Mesenchymal stem cell (in vitro differentiated cells and primary cell): ENCODE measurements at regions not wholly inside any gene's neighbourhood (a gene's known extent, or its start where the extent isn't known, plus 50 kb on each side); places are given as distances from the start of the nearest gene placed in this dataset.

Experiments used
- DNase-seq: peaks from one replicate; pipeline ENCODE4 v3.0.0-alpha.2; 2013
- H2AFZ ChIP-seq: one replicate; pipeline ENCODE4 v1.6.1; 2013; ENCODE audit warnings: low read depth, mild to moderate bottlenecking, control low read depth, inconsistent platforms, low read length, moderate library complexity
- H2AK5ac ChIP-seq: 2 replicates; pipeline ENCODE4 v1.6.1; 2013; ENCODE audit warnings: low read length, moderate library complexity, mild to moderate bottlenecking, inconsistent platforms; ENCODE audit not compliant: severe bottlenecking
- H2BK120ac ChIP-seq: one replicate; pipeline ENCODE4 v1.6.1; 2013; ENCODE audit warnings: low read depth, mild to moderate bottlenecking, inconsistent platforms, low read length, moderate library complexity
- H2BK12ac ChIP-seq, 2 experiments: one replicate each; pipeline ENCODE4 v1.6.1; 2013; ENCODE audit warnings: inconsistent platforms in 2 of 2, low read length in 2 of 2, mild to moderate bottlenecking in 2 of 2, moderate library complexity in 2 of 2, control low read depth in 1 of 2
- H2BK15ac ChIP-seq: one replicate; pipeline ENCODE4 v1.6.1; 2013; ENCODE audit warnings: mild to moderate bottlenecking, low read depth, inconsistent platforms; ENCODE audit not compliant: poor library complexity, severe bottlenecking
- H2BK5ac ChIP-seq: 2 replicates; pipeline ENCODE4 v1.6.1; 2013; ENCODE audit warnings: low read depth, mild to moderate bottlenecking, low read length, control low read depth, inconsistent platforms; ENCODE audit not compliant: poor library complexity, severe bottlenecking
- H3K14ac ChIP-seq, 2 experiments: one replicate each; pipeline ENCODE4 v1.6.1; 2013; ENCODE audit warnings: inconsistent platforms in 2 of 2, low read length in 2 of 2, control low read depth in 1 of 2, mild to moderate bottlenecking in 1 of 2, moderate library complexity in 1 of 2
- H3K18ac ChIP-seq, 2 experiments: one replicate each; pipeline ENCODE4 v1.6.1; 2013; ENCODE audit warnings: inconsistent platforms in 2 of 2, low read length in 2 of 2, control low read depth in 1 of 2, low read depth in 1 of 2, mild to moderate bottlenecking in 1 of 2
- H3K23ac ChIP-seq, 2 experiments: one replicate each; pipeline ENCODE4 v1.6.1; 2013; ENCODE audit warnings: inconsistent platforms in 2 of 2, low read length in 2 of 2, mild to moderate bottlenecking in 2 of 2, moderate library complexity in 2 of 2, control low read depth in 1 of 2
- H3K27ac ChIP-seq: 2 replicates; pipeline ENCODE4 v1.5.1; 2013; ENCODE audit warnings: mild to moderate bottlenecking, moderate library complexity, low read length, control low read depth, inconsistent platforms; ENCODE audit not compliant: poor library complexity, severe bottlenecking
- H3K27me3 ChIP-seq, 2 experiments: 2 replicates each; pipeline versions ENCODE4 v1.6.1 to v1.7.0; 2013; ENCODE audit warnings: low read length in 2 of 2, mild to moderate bottlenecking in 2 of 2, moderate library complexity in 2 of 2, control low read depth in 1 of 2, inconsistent platforms in 1 of 2; ENCODE audit not compliant: control insufficient read depth in 1 of 2, insufficient read depth in 1 of 2
- H3K36me3 ChIP-seq, 2 experiments: 2 replicates each; pipeline versions ENCODE4 v1.6.1 to v1.7.0; 2013; ENCODE audit warnings: low read length in 2 of 2, control low read depth in 1 of 2, inconsistent platforms in 1 of 2, low read depth in 1 of 2, mild to moderate bottlenecking in 1 of 2; ENCODE audit not compliant: insufficient read depth in 2 of 2, control insufficient read depth in 1 of 2
- H3K4ac ChIP-seq, 2 experiments: one replicate each; pipeline ENCODE4 v1.6.1; 2013; ENCODE audit warnings: inconsistent platforms in 2 of 2, low read length in 2 of 2, mild to moderate bottlenecking in 2 of 2, moderate library complexity in 2 of 2, control low read depth in 1 of 2, low read depth in 1 of 2
- H3K4me1 ChIP-seq: 2 replicates; pipeline ENCODE4 v1.6.1; 2013; ENCODE audit warnings: low read depth, low read length, control low read depth; ENCODE audit not compliant: control insufficient read depth, insufficient read depth
- H3K4me2 ChIP-seq: 2 replicates; pipeline ENCODE4 v1.6.1; 2013; ENCODE audit warnings: low read length, mild to moderate bottlenecking, inconsistent platforms; ENCODE audit not compliant: poor library complexity, severe bottlenecking
- H3K4me3 ChIP-seq, 2 experiments: 2 replicates each; pipeline versions ENCODE4 v1.5.1 to v1.7.0; 2013; ENCODE audit warnings: low read length in 2 of 2, mild to moderate bottlenecking in 2 of 2, control low read depth in 1 of 2, low read depth in 1 of 2; ENCODE audit not compliant: insufficient read depth in 1 of 2
- H3K79me1 ChIP-seq: replicated peaks from 2 replicates; pipeline ENCODE4 v1.6.1; 2013; ENCODE audit warnings: mild to moderate bottlenecking, control low read depth, low read length, inconsistent platforms; ENCODE audit not compliant: poor library complexity, severe bottlenecking
- H3K9ac ChIP-seq: 2 replicates; pipeline ENCODE4 v1.7.0; 2013; ENCODE audit warnings: mild to moderate bottlenecking, low read length, moderate library complexity
- H3K9me3 ChIP-seq: 2 replicates; pipeline ENCODE4 v1.7.0; 2013; ENCODE audit warnings: mild to moderate bottlenecking, low read length; ENCODE audit not compliant: control insufficient read depth
- H4K8ac ChIP-seq: one replicate; pipeline ENCODE4 v1.6.1; 2013; ENCODE audit warnings: inconsistent platforms, mild to moderate bottlenecking, low read length, moderate library complexity
- H4K91ac ChIP-seq: one replicate; pipeline ENCODE4 v1.6.1; 2013; ENCODE audit warnings: mild to moderate bottlenecking, low read length, inconsistent platforms
- WGBS: methylation state at CpG from one replicate; pipeline ENCODE4 v1.1.7; 2013; ENCODE audit warnings: mixed read lengths; 5-methylcytosine and 5-hydroxymethylcytosine counted together

- 75% methylated on average over 2 of the region's 2 CpGs for WGBS
- H3K27ac ChIP-seq = no peak overlapping the region
These were observed 226.8 kb upstream of the CHST9 start for GRCh38 chr18:27411911-27412310.

GRCh38 chr18:27411013-27411412 lies 225.9 kb upstream of the CHST9 start:
- no peak overlapping the region for H3K4ac ChIP-seq
- H2AK5ac ChIP-seq = no peak overlapping the region
- WGBS = 68% methylated on average over 1 of the region's 1 CpG
- no peak overlapping the region for H2BK12ac ChIP-seq
- no peaks in the 10 kb centered on the region for H3K9me3 ChIP-seq
- no peak overlapping the region for H3K4me3 ChIP-seq
- no peak overlapping the region for H2BK15ac ChIP-seq
- no peak for DNase-seq
- no peaks in the 10 kb centered on the region for H3K79me1 ChIP-seq
- H3K18ac ChIP-seq = no peak overlapping the region
- no peak overlapping the region for H2BK5ac ChIP-seq
- no peak overlapping the region for H2AFZ ChIP-seq
- H3K23ac ChIP-seq = no peak overlapping the region
- no peak overlapping the region for H2BK120ac ChIP-seq
- H3K27ac ChIP-seq = no peak overlapping the region
- no peak overlapping the region for H3K4me2 ChIP-seq
- no peaks in the 10 kb centered on the region for H3K4me1 ChIP-seq
- no peak overlapping the region for H4K8ac ChIP-seq
- no peak overlapping the region for H3K14ac ChIP-seq
- no peak overlapping the region for H4K91ac ChIP-seq
- no peaks in the 10 kb centered on the region for H3K36me3 ChIP-seq
- no peaks in the 10 kb centered on the region for H3K27me3 ChIP-seq
- no peak overlapping the region for H3K9ac ChIP-seq

More at GRCh38 chr18:27411911-27412310, 226.8 kb upstream of the CHST9 start:
- H4K91ac ChIP-seq = no peak overlapping the region
- H3K36me3 ChIP-seq = no peaks in the 10 kb centered on the region
- H3K4ac ChIP-seq = no peak overlapping the region
- H3K9me3 ChIP-seq = no peaks in the 10 kb centered on the region
- H2BK12ac ChIP-seq = no peak overlapping the region
- no peak overlapping the region for H4K8ac ChIP-seq
- no peak overlapping the region for H3K4me3 ChIP-seq
- no peak overlapping the region for H2AK5ac ChIP-seq
- no peaks in the 10 kb centered on the region for H3K79me1 ChIP-seq
- no peak overlapping the region for H2BK15ac ChIP-seq
- H3K9ac ChIP-seq = no peak overlapping the region
- no peak overlapping the region for H2AFZ ChIP-seq
- no peak overlapping the region for H2BK5ac ChIP-seq
- no peak overlapping the region for H3K14ac ChIP-seq
- no peak overlapping the region for H3K4me2 ChIP-seq
- no peaks in the 10 kb centered on the region for H3K27me3 ChIP-seq
- no peak overlapping the region for H3K18ac ChIP-seq
- no peak overlapping the region for H2BK120ac ChIP-seq
- no peaks in the 10 kb centered on the region for H3K4me1 ChIP-seq
- DNase-seq = peak; percentile 6
- H3K23ac ChIP-seq = no peak overlapping the region

- H2AK5ac ChIP-seq = no peak overlapping the region
- H3K36me3 ChIP-seq = no peaks in the 10 kb centered on the region
- H3K4me3 ChIP-seq = no peak overlapping the region
- no peak overlapping the region for H2BK120ac ChIP-seq
- no peak overlapping the region for H2BK12ac ChIP-seq
- no peak overlapping the region for H2BK5ac ChIP-seq
- no peak overlapping the region for H3K27ac ChIP-seq
- no peak overlapping the region for H4K91ac ChIP-seq
- H2AFZ ChIP-seq = no peak overlapping the region
- no peak overlapping the region for H3K23ac ChIP-seq
- no peaks in the 10 kb centered on the region for H3K79me1 ChIP-seq
- no peaks in the 10 kb centered on the region for H3K4me1 ChIP-seq
- H3K18ac ChIP-seq = no peak overlapping the region
- no peak overlapping the region for H4K8ac ChIP-seq
- H3K9me3 ChIP-seq = no peaks in the 10 kb centered on the region
- H3K4ac ChIP-seq = no peak overlapping the region
- no peak overlapping the region for H3K9ac ChIP-seq
- 91% methylated on average over 2 of the region's 2 CpGs for WGBS
- no peaks in the 10 kb centered on the region for H3K27me3 ChIP-seq
- no peak overlapping the region for H3K4me2 ChIP-seq
- no peak overlapping the region for H2BK15ac ChIP-seq
- no peak for DNase-seq
- H3K14ac ChIP-seq = no peak overlapping the region
These were observed 219.7 kb upstream of the CHST9 start for GRCh38 chr18:27404855-27405254.

GRCh38 chr18:27400001-27400400 lies 214.9 kb upstream of the CHST9 start:
- whole genome bisulfite sequencing = 37% methylated on average over 6 of the region's 9 CpGs
- Histone ChIP-seq H2AK5ac (no peak overlapping the region), H3K4me1 (no peaks in the 10 kb centered on the region), H3K23ac (no peak overlapping the region), H2BK12ac (no peak overlapping the region), H3K27ac (no peak overlapping the region), H2BK5ac (no peak overlapping the region), H3K79me1 (no peaks in the 10 kb centered on the region), H3K27me3 (no peaks in the 10 kb centered on the region), H3K18ac (no peak overlapping the region), H3K4me3 (no peak overlapping the region), H2BK15ac (no peak overlapping the region), H3K9me3 (no peaks in the 10 kb centered on the region), H2BK120ac (no peak overlapping the region), H3K14ac (no peak overlapping the region), H4K91ac (no peak overlapping the region), H3K4ac (no peak overlapping the region), H3K9ac (no peak overlapping the region), H3K4me2 (no peak overlapping the region), H3K36me3 (no peaks in the 10 kb centered on the region), H2AFZ (no peak overlapping the region), H4K8ac (no peak overlapping the region)
- peak; percentile 1 for DNase-seq
